Activated effector memory CD4-positive, alpha-beta T cell treated with anti-CD3 and anti-CD28 coated beads, Interleukin-2, amount 50 U/mL, for 16 hours (primary cell): ENCODE measurements at regions not wholly inside any gene's neighbourhood (a gene's known extent, or its start where the extent isn't known, plus 50 kb on each side); places are given as distances from the start of the nearest gene placed in this dataset.
"Not testable (repeated sequence)": the region's sequence is repeated elsewhere in the genome, so short reads cannot be mapped to it uniquely, and the experiment has no call there.

ENCODE experiments used
- DNase-seq: peaks from one replicate; pipeline ENCODE4 v3.0.0-alpha.2; 2020

DNA sequence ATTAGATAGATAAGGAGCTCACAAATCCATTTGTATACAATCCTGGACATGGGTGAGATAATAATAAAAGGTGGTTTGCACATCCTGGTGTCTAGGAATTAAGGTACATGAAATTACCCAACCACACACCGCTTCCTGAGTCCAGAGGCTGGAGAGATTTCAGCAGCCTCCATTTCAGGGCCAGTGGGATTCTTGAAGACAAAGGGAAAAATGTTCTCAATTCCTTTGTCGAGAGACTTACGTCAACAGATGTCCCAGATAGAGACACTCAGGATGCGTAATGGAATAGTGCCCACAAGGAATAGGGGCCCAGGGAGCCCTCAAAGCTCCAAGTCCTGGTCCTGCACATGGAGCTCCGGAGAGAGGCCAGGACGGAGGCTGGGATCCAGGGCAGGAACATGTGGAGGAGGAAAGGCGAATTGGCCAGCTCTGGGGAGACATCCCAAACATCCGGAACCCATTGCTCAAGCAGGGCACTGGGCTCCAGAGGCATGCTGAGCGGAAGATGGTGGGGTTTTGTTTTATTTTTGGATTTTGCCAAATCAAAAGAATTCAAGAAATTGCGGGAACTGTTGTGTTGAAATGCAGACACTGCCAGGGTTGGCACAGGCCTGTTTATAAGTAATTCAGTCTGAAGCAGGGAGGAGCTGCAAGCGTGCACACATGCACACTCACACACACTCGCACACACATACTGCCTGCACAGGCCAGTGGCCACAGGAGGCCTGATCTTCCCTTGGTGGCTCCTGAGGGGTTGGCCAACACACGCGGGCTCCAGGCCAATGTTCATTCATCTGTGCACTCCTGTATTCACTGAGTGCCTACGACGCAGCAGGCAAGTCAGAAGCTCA lies 97.2 kb downstream of the NOG start:
- no peak for DNase-seq

DNA sequence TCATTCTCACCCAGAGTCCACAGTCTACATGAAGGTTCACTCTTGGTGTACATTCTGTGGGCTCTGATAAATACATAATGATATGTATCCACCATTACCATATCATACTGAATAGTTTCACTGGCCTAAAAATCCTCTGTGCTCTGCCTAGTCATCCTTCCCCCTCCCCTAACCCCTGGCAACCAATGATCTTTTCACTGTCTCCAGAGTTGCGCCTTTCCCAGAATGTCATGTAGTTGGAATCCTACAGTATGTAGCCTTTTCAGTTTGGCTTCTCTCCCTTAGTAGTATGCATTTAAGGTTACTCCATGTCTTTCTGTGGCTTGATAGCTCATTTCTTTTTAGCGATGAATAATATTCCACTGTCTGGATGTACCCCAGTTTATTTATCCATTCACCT lies 101.3 kb downstream of the NOG start:
- DNase-seq = no peak

DNA sequence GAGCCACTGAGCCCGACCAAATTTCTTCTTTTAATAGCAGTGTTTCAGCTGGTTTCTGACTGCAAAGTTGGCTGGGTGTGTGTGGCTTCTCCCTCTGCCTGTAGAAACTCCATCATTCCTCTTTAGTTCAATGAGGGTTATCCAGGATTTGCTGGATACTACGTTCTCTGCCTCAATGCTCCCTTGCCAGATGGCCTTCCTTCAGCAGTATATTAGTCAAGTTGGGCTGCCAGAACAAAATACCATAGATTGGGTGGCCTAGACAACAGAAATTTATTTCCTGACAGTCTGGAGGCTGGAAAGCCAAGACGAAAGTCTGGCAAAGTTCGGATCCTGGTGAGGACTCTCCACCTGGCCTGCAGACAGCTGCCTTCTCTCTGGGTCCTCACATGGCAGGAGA lies 103.7 kb downstream of the NOG start:
- DNase-seq = no peak

DNA sequence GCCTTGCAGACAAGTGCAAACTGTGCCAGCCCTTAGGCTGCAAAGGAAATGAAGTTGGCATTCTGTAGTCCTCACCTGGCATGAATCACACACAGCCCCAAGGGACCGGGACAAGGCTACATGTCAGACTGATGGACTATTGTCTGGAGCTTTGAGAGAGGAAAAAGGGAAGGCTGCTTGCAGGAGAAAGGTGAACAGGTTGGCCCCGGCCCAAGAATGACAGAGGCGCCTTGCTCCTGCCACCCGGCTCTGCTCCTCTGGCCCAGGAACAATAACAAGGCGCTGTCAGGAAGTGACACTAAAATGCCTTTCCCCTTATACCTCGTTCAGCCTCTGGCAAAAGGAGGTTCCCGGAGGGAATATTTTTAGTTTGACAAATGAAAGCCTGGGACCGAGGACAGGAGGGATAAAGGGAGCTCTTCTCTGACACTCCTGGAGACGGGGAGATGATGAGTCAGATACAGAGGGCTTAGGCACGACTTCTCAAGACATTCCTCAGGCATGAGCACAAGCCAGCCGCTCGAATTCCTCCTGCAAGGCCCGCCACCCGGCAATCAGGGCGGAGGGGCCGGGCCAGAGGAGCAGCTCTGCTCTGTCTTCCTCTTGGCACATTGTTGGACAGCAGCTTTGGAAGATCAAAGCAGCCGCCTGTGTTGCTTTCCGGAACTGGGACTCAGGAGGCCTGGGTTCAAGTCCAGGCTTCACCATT lies 105.8 kb downstream of the NOG start:
- no peak for DNase-seq

DNA sequence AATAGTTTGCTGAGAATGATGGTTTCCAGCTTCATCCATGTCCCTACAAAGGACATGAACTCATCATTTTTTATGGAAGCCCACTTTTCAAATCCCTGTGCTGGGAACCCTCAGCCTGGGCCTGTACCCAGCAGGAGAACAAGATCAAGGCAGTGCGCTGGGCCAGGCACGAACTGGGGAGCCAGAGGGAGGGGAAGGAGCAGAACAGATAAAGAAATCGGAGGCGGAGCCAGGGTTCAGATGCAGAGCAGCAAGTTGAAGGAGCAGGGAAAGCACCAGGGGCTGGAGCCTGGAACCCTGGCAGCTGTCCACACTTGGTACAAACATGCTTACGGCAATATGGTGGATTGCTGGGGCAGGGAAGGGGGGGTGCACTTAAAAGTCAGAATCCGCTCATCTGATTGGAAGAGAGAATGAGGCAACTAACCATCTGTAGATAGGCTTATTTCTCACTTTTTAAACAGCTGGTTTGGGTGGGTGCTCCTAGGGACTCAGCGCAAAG lies 107.5 kb downstream of the NOG start:
- DNase-seq = no peak

DNA sequence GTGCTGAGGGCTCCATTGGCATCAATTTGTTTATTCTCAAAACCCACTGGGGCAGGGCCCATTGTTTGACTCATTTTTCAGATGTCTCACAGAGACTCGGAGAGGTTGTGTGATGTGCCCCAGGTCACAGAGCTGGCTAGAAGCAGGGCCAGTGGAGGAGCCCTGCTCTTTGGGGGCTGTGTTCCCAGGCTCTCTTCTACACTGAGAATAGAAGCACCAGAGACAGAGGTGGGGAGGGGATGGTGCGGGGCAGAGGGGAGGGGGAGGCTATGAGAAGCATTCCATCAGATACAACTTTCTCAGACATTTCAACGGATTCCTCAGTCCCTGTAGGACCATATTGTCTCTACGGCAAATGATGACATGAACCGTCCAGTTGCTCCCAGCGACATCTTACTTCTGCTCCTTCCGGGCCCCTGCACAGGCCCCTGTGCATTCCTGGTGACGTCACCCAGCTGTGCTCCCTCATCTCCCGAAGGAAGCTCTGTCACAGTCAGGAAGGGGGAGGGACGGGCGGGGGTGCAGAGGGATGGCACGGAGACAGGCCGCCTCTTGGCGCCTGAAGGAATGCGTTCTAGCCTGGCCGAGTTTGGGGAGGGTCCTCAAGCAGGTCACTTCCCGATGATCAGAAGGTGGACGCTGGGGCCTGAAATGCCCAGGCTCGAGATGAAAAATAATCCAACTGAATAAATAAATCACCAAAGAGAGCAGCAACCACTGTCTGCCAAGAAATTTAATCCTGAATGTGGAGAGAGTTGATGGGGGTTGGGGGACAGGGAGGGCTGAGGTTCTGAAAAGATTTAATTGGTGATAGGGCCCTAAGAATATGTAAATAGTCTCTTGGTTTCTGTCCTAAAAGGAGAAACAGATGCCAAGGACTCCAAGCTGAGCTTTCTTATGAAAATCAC lies 114.1 kb downstream of the NOG start:
- DNase-seq = no peak

DNA sequence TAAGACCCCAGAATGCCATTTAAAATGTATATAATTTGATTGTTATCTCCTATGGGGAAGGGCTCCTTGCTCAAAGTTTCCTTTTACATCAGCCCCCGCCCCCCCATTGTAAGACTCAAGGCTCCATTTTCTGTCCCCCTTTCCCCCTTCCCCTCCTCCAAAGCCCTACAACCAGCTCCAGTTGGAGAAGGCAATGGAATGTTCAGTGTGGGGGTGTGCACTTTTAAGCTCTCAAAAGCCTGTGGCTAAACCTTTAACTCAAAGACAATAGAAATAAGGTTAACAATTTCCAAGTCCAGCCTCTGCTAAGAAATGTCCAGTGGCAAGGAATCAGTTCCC lies 114.7 kb downstream of the NOG start:
- no peak for DNase-seq

DNA sequence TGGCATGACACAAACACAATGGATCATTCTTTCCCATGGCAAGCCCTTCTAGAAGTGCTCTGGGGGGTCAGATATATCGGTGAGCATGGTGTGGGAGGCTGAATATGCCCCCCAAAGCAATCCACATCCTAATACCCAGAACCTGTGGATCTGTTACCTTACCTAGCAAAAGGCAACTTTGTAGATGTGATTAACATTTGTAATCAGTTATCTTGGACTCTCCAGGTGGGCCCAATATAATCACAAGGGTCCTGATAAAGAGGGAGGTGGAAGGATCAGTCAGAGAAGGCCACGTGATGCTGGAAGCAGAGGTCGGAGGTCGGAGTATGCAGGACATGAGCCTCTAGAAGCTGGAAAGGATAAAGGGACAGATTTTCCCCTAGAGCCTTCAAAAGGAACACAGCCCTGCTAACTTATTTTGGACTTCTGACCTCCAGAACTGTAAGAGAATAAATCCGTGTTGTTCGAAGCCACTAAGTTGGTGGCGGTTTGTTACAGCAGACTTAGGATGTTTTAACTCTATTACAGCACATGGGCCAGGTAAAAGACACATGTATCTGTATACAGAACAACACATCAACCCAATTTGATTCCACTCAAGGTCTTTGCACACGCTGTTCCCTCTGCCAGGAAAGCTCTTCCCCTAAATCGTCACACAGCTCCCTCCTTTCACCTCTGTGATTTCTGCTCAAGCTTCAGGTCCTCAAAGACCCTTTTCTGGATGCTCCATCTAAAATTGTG lies 115.3 kb downstream of the NOG start:
- DNase-seq = no peak

DNA sequence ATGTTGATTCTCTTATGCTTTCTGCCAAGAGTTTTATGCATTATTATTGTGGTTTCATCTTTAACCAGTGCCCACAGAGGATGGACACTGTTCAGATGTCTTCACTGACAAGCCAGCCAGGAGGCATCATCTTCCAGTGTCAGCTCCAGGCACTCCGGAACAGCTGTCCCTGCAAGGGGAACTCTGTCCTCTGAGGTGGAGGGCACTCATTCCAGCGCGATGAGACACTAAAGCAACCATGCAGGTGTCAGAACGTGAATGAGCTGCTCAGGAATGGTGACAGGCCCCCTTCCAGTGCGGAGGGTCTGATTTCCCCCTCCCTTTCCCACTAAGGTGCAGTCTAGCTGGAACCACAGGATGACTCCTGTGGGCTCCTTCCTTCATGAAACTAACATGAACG lies 117.5 kb downstream of the NOG start:
- no peak for DNase-seq

DNA sequence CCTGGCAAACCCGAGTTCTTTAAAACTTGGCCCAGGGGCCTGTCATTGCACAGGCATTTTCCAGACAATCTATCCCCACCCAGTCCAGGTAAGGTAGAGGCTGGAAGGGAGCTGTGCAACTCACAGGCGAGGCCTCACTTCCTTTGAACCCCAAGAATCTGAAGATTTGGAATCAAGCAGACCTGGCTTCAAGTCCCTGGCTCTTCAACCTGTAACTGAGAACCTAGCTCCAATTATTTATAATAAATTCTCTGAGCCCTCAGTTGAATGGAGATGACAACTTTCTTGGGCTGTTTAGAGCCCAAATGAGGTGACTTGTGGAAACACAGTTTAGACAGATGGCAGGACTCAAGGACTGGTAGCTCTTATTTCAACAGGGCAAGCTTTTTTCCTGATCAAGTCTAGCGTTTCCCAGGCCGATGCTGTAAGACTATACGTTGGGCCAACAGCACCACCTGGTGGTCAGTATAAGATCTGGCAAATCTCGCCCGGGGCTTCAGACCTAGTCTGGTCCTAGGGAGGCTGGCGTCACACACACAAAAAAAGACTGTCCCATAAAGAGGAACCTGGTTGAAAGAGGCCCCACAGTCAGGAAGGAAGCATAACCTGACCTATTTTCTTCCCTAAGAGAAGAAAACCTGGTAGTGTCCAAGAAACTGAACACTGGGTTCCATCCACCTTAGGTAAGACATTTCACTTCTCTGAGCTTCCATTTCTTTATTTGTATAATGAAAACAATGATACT lies 117.9 kb downstream of the C17orf67 start:
- peak; percentile 87 for DNase-seq

DNA sequence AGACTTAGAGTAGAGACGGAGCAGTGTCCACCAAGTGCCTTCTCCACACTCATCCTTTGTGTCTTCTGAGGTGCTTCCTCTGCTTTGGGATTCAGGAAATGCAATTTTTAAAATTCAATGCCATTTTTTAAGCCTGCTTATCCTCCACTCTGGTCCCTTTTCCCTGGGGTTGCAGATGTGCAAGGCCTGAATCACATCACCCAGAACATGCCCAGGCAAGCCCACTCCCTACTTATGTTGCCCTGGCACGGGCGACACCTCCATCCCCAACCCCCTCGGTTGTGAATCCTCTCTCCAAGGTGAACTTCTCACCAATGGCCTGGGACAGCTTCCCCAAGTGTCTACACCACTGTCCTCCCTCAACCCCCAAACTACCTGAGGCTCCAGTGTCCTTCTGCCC lies 116.2 kb downstream of the C17orf67 start:
- no peak for DNase-seq

DNA sequence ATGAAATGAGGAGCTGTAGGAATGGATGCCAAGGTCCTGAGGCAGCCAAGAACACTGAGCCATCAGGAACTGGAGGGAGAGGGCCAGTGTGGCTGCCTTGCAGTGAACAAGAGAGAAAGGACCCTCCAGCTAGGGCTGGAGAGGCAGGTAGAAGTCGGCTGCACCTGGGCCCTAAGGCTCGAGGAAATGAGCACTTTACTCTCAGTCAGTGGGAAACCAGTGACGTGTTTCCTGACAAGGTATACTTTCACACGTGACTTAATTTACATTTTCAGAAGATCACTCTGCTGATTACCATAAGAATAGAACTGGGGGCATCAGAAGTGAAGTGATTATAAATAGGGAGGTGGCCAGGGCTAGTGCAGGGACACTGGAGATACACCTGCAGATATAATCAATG lies 115.2 kb downstream of the C17orf67 start:
- no peak for DNase-seq

DNA sequence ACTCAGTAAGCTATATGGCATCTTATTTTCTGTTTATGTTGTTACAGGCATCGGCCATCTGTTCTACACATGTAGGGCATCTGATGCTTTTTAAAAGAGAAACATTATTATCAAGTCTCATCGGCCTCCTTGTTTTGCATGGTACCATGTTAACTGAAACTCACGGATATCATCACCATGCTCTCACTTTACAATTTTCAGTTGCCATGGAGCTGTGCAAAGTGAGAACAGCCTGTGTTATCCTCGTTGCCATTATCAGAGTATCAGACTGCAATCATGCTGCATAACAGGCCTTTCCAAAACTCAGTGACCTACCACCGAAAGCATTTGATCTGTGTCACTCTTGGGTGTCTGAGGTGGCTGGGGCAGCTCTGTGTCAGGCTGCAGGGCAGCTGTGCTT lies 110.3 kb downstream of the C17orf67 start:
- no peak for DNase-seq

DNA sequence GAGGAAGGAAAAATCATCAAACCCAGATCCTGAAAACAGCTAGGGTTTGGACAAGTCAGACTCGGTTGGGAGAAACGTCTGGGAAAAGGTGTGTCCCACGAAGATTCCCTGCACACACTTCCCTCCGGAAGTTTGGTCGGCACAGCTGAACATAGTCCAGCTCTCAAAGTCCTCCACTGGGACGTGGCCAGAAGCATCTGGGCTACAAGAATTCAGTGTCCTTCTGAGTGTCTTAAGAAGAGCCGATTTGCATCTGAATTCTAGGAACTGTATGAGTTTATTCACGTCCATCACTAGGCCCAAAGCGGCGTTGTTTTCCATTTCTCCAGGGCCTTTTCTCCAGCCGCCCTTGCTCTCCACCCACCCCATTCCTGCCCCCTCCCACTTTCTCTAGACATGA lies 109.1 kb downstream of the C17orf67 start:
- DNase-seq = no peak

DNA sequence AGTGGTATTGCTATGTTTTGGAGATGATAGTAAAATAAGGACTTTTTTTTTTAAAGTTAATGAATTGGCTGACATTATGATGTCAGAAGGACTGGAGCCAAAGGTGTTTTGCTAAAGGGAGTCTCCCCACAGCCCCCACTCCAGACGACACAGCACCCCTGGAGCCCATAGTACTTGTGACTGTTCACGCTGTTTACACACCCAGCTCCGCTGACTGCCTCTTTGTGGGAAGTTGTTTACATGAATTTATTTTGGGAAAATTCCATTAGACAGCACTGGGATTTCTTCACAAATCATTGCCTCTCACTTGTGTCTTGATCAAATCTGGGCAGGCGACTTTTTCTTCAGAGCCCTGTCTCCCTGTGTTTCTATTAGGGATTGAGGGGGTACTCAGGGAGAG lies 108.6 kb downstream of the C17orf67 start:
- no peak for DNase-seq

DNA sequence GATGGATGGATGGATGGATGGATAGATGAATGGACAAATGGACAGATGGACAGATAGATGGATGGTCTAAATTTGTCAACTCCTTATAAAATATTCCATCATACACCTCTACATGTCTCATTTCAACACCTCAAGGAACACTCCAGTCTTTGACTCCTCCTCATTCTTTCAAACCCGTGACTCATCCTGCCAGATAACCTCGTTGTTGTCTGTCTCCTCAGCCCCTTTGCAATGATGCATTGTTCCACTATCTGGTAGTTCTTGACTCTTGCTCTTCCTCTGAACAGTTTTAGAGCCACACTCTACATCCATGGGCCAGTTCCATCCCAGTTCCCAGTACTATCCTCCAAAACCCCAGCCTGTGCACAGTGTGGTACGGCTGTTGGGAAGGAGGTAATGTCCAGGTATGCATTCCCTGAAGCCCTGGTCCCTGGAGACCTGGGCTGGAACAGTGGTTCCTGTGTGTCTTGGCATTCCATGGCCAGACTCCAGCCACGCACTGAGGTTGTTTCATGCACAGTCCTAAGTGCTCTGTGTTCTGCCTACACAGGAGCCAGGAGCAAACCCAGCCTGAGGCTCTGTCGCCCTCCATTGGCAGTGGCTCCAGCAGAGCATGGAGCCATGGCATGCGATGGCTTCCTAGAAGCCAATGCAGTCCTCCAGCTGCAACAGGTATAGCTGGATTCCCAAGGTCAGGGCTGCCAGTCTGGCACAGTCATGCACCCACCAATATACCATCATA lies 105.7 kb downstream of the C17orf67 start:
- no peak for DNase-seq

DNA sequence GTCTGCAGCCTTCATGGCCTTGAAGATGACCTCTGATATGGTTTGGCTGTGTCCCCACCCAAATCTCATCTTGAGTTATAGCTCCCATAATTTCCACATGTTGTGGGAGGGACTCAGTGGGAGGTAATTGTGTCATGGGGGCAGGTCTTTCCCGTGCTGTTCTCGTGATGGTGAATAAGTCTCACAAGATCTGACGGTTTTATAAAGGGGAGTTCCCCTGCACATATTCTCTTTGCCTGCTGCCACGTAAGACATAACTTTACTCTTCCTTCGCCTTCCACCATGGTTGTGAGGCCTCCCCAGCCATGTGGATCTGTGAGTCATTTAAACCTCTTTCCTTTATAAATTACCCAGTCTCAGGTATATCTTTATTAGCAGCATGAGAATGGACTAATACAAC lies 102.6 kb downstream of the C17orf67 start:
- not testable (repeated sequence) for DNase-seq

DNA sequence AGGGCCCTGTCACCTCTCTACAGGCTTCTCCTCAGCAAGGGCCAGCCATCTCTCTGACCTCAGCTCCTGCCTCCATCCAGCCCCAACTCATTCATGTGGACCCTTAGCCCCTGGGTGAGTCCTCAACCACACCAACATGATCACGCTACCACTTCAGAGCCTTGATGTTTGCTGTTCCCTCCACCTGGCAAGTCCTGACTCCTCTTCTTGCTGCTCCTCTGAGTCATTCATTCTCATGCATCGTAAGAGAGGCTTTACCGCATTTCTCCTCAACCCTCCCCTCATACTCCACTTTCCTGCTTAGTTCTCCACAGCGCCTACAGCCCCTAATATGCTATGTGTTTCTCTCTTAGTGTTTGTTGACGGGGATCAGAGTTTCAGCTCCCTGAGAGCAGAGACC lies 99.9 kb downstream of the C17orf67 start:
- DNase-seq = no peak

DNA sequence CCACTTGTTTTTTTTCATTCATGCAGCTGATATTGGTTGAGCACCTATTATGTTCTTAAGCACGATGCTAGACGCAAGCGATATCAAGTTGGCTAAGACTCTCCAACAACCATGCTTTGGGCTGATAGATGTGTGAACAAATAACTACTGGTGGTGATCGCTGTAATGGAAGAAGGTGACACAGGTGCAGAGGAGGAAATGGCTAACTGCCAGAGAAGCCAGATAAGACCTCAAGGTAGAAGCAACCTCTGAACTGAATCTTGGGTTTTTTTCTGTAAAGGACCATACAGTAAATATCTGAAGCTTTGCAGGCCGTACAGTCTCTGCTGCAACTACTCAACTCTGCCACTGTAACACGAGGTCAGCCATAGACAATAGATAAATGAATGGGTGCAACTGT lies 97.9 kb downstream of the C17orf67 start:
- no peak for DNase-seq

DNA sequence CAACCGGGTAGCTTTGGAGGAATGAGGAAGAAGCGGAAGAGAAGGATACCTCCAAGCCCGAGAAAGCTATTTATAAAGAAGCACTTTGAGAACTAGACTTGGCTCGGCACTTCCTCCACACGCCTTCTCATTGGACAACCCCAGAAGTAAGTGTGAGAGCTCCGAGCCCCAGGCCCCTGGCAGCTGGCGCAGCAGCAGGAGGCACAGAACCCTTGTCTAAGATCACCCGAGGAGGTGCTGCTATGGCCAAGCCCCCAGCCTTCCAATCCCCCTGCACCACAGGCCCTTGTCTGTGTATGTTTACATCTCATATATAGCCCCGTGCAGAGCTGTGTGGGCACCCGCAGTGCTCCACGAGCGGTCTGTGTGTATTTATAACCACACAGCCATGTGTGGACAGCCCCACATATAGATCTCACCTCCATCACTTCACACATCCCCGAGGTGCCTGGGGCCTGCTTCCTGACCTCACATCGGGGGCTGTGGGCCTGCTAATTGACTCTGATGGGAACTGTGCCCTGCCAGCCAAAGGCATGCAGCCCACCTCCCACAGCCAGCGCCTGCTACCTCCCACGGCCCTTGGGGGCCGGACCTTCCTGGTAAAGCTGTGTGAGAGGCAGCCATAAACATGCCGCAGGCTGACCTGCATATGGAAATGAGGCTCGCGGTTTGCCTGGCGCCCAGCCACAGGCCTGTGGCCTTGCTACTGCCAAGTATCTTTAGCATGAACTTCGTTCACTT lies 96.1 kb downstream of the C17orf67 start:
- no peak for DNase-seq
